ENCODE measurements at regions not wholly inside any gene's neighbourhood (a gene's known extent, or its start where the extent isn't known, plus 50 kb on each side); places are given as distances from the start of the nearest gene placed in this dataset.

GRCh38 chr6:28643017-28643740, 117.5 kb downstream of the GPX5 start:
- TF ChIP-seq CTCF (conservative IDR thresholded peaks at IDR 0.05) (no peak), EZH2 (IDR thresholded peaks at IDR 0.05; ENCODE audit: low read depth) (no peak)

All from PC-9 (cell line).